SW 1271 (cell line): ENCODE measurements at regions not wholly inside any gene's neighbourhood (a gene's known extent, or its start where the extent isn't known, plus 50 kb on each side); places are given as distances from the start of the nearest gene placed in this dataset.

Source experiments
- DNase-seq, 2 experiments: peaks; one replicate each; lab custom pipeline; 2025; lab: John Stamatoyannopoulos, UW

GRCh38 chr5:10849278-10849677, 88.2 kb upstream of the DAP start:
- DNase-seq = no peak

GRCh38 chr5:10844016-10844415, 83.0 kb upstream of the DAP start:
- DNase-seq = no peak

- no peak for DNase-seq
Measured at GRCh38 chr5:10842823-10843222, 81.8 kb upstream of the DAP start.

- DNase-seq = no peak
Measured at GRCh38 chr5:10839916-10840599, 79.0 kb upstream of the DAP start.

GRCh38 chr5:10839118-10839517, 78.1 kb upstream of the DAP start:
- DNase-seq = no peak

GRCh38 chr5:10838038-10838437, 77.0 kb upstream of the DAP start:
- no peak for DNase-seq

- no peak for DNase-seq
Measured at GRCh38 chr5:10836986-10837385, 76.0 kb upstream of the DAP start.

GRCh38 chr5:10834695-10835094, 73.7 kb upstream of the DAP start:
- DNase-seq = no peak

GRCh38 chr5:10832987-10833386, 72.0 kb upstream of the DAP start:
- no peak for DNase-seq

- DNase-seq = no peak
Measured at GRCh38 chr5:10832421-10832820, 71.4 kb upstream of the DAP start.

GRCh38 chr5:10831419-10831818, 70.4 kb upstream of the DAP start:
- no peak for DNase-seq

GRCh38 chr5:10828241-10828640, 67.2 kb upstream of the DAP start:
- no peak for DNase-seq

- no peak for DNase-seq
Measured at GRCh38 chr5:10827571-10827970, 66.5 kb upstream of the DAP start.

- no peak for DNase-seq
Measured at GRCh38 chr5:10826971-10827370, 65.9 kb upstream of the DAP start.

GRCh38 chr5:10825897-10826644, 65.0 kb upstream of the DAP start:
- DNase-seq = no peak

GRCh38 chr5:10812218-10812617, 51.2 kb upstream of the DAP start:
- no peak for DNase-seq
